OCI-LY3 (cell line): ENCODE measurements at regions not wholly inside any gene's neighbourhood (a gene's known extent, or its start where the extent isn't known, plus 50 kb on each side); places are given as distances from the start of the nearest gene placed in this dataset.

Experiments
- CTCF ChIP-seq: fragments of 200-600, 300-600 bp; sonication (generic); IDR thresholded peaks from 2 replicates; pipeline ENCODE4 v1.5.1; 2014; ENCODE audit warnings: antibody characterized with exemption, low read length, low read depth
- EZH2phosphoT487 ChIP-seq: fragments of 200-600 bp; shearing (Covaris generic); IDR thresholded peaks from 2 replicates; pipeline ENCODE4 v1.6.1; 2018; ENCODE audit warnings: antibody characterized with exemption, mixed run types, low read depth

DNA sequence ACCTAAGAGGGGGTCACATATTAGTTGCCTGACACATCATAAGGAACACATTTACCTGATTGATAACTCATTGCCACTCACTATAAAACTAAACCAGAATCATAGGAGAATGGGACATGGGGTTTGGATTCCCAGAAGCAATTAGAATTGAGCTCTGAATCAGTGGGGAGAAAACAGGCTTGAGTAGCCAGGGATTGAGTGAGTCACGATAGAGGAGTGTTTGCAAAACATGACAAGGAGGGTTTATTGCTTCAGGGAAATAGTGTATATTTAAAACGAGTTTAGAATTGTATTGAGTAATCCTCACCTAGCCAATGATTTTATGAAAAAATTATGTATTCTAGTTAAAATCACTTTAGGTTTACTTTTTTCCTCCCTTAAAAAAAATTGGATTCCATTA, 101.1 kb upstream of the THRB start:
- TF ChIP-seq CTCF (no peak), EZH2phosphoT487 (no peak)
